ENCODE measurements at regions not wholly inside any gene's neighbourhood (a gene's known extent, or its start where the extent isn't known, plus 50 kb on each side); places are given as distances from the start of the nearest gene placed in this dataset.
"Not testable (repeated sequence)": the region's sequence is repeated elsewhere in the genome, so short reads cannot be mapped to it uniquely, and the experiment has no call there.

DNA sequence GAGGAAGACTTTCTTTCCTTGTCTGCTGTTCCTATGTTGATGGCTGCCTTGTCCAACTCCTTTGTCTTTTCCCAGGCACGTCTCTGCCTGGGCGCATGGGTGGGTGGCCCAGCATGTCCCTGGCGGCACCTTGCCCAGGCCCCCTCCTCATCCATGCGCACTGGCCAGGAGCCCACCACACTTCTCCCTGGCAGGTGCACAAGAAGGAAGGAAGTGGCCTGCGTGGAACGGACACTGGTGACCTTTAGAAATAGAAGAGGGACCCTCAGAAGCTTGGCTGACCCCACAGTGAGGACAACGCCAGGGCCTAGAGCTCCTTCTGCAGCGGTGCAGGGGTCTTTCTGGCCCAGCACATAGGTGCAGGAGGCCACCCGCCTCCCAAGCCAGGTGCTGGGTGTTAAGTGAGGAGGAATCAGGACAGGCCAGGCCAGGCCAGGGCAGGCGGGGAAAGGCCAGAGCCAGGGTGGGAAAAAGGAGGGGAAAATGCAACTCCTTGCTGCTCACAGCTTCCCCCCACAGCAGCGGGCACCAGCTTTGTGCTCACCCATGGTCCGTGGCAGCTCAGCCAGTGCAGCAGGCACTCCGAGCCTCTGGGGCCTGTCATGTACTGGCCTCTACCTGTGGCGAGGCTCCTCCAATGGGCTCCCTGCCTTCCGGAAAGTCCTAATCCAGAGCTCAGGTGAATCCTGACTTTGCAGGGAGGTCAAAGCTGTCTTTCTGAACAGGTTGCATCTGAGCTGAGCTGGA is 104.0 kb downstream of the SOX1 start:
- intact Hi-C loops (cut with DNase I, micrococcal nuclease): no loop called here
- DNase-seq: no peak
- no peak for ATAC-seq

DNA sequence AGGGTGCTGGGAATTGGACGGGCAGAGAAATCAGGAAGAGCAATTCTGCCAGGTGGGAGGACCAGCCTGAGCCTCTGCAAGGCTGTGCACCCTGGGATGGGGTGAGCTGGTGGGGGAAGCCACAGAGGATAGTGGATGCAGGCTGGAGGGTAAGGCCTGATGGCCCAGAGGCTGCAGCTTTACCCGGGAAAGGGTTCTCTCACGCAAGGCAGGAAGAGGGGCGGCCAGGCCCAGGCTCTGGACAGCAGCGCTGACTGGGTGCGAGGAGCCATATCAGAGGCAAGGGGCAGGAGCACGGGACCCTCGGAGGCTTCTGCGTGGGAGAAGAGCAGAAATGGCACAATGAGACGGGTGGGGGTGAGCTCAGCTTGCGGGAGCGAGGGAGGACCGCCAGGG is 104.6 kb downstream of the SOX1 start:
- ATAC-seq (no peak), DNase-seq (no peak)
- intact Hi-C loops (cut with DNase I, micrococcal nuclease): no loop called here

DNA sequence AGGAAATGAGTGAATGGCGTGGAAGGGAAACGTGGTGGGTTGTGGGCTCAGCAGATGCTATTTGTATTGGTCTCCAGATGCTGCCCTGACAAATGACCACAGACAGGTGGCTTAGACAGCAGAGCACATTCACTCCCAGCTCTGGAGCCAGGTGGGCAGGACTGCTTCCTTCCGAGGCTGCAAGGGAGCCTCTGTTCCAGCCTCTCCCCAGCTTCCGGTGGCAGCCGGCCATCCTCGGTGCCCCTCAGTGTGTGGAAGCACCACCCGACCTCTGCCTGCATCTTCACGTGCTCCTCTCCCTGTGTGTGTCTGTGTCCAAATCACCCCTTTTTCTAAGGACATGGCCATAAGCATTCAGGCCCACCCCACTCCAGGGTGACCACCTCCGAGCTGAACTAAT is 105.1 kb downstream of the SOX1 start:
- no peak for ATAC-seq

DNA sequence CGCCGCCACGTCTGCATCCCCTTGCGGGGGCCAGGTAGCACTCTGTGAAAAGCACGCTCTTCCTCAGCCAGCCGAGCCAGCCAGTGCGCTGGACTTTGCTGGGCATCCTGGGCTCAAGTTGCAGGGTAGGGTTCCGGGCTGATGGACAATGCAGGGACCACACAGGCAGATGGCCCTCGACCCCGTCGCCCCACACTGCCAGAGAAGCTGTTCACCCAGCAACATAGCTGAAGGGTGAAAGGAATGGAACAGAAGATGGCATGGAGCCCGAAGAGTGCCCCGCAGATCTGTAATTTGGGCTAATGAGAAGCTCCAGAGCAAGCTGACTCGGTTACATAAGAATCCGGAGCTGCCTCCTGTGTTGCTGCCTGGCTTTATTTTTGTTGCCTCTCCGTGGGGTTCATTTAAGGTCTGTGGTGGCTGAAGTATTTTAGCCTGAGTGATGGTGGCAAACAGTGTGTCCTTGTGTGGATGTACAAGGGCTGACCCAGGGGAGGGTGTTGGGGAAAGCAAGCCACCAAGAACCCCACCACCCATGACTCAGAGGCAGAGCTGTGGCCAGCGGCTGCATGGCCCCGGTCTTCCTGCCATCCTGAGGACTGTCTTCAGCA is 105.8 kb downstream of the SOX1 start:
- intact Hi-C loops (cut with DNase I, micrococcal nuclease): no loop called here
- ATAC-seq (no peak), DNase-seq (no peak)

More for the DNA sequence above, 105.1 kb downstream of the SOX1 start:
- intact Hi-C loops (cut with DNase I, micrococcal nuclease): no loop called here
- DNase-seq: no peak

DNA sequence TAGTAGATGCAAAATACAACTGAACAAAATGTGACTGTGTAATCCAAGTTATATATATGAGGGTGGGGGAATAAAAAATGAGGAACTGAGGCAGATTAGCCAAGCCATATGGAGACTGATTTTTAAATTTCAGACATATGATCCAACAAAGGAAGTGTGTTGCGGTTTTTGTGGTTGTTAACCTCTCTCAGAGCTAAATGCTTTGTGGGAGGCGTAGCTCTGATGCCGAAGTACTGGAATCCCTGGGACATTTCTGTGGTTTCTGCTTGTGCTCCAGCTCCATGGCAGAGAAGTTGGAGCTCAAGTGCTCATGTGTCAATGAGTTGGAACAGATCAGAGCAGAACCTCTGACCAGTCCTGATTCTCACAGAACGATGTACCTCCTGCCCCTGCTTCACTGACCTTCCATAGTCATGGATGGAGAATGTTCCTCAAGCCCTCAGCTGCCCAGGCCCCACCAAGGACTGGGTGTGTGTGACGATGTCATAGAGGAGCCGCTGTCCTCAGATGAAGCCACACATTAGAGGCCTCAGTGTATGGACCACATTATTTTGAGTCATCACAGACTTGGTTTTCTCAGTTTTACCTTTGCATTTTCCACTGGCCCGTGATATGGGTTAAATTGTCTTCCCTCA is 107.6 kb downstream of the SOX1 start:
- DNase-seq (no peak), ATAC-seq (no peak)
- intact Hi-C loops (cut with DNase I, micrococcal nuclease): no loop called here

DNA sequence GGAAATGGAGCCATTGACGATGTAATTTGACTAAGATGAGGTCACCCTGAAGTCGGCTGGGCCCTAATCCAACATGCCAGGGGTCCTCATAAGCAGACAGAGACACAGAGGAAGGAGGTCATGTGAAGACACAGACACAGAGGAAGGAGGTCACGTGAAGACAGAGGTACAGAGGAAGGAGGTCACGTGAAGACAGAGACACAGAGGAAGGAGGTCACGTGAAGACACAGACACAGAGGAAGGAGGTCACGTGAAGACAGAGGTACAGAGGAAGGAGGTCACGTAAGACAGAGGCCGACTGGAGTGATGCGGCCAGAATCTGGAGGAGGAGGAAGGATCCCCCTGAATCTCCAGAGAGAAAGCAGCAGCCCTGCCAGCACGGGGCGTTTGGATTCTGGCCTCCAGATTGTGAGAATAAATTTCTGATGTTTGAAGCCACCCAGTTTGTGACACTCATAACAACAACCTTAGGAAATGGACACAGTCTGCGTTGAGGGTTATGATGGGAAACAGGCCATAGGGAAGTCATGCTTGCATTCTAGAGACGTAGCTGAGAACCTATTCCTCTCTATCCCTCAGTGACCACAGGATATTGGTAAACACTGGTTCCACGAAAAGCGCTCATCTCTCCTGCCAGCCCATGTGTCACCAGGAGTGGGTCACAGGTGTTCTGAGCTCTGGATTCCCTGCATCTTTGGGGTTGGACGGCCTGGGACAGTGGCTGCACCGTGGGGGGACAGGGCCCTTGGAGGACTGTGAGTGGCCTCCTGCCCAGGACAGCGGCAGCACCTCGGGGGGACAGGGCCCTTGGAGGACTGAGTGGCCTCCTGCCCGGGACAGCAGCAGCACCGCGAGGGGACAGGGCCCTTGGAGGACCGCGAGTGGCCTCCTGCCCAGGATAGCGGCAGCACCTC is 108.5 kb downstream of the SOX1 start:
- DNase-seq: no peak
- ATAC-seq: no peak
- intact Hi-C loops (cut with DNase I, micrococcal nuclease): no loop called here

DNA sequence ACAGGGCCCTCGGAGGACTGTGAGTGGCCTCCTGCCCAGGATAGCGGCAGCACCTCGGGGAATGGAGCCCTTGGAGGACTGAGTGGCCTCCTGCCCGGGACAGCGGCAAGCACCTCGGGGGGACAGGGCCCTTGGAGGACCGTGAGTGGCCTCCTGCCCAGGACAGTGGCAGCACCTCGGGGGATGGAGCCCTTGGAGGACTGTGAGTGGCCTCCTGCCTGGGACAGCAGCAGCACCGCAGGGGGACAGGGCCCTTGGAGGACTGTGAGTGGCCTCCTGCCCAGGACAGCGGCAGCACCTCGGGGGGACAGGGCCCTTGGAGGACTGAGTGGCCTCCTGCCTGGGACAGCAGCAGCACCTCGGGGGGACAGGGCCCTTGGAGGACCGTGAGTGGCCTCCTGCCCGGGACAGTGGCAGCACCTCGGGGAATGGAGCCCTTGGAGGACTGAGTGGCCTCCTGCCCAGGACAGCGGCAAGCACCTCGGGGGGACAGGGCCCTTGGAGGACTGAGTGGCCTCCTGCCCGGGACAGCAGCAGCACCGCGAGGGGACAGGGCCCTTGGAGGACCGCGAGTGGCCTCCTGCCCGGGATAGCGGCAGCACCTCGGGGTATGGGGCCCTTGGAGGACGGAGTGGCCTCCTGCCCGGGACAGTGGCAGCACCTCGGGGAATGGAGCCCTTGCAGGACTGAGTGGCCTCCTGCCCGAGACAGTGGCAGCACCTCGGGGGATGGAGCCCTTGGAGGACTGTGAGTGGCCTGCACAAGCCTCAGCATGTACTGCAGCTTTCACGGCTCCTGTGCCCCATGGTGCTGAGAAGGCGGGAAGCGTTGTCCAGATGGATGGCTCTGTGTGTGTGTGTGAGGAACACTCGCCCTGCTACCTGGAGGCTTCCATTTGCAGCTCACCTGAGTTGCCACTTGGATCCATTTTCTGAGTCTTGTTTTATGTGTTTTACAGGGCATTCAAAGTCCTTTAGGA is 109.5 kb downstream of the SOX1 start:
- not testable (repeated sequence) for DNase-seq

DNA sequence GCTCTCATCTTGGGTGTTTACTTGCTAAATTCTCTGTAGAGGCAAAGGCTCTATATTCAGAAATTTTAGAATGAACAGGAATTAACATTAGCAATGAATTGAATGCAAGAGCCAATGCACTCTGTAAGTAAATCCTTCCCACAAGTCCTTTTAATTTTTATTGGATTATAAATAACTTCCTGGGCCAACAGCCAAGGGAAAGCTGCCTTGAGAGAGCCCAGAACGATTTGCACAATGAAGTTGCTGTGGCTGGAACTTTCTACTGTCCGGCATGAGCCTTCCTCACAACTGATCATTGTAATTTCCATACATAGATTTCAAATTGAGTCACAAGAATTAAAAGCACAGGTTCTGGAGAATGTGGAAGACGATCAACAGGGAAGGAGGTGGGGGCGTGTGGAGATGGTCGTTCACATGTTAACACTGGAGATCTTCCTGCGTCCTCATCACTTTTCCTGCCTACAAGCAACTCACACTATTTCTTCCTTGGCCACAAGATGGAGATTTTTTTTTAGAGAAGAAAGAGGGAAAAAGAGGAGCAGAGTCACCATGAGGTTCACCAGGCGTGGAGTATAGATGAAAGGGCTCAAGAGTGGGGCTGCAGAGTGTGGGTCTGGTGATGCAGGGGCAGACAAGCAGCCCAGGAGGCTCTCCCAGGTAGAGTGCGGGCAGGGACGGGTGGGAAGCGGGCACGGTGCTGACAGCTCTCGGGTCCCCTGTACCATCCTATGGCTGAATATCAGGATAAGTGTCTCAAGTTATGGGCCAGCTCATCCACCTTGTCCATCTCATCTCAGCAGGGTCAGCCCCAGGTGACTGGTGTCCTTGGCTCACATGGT is 110.7 kb downstream of the SOX1 start:
- intact Hi-C loops (cut with DNase I, micrococcal nuclease): no loop called here
- ATAC-seq: no peak
- no peak for DNase-seq

More for the DNA sequence above, 109.5 kb downstream of the SOX1 start:
- intact Hi-C loops (cut with DNase I, micrococcal nuclease); ATAC-seq: not testable (repeated sequence)

DNA sequence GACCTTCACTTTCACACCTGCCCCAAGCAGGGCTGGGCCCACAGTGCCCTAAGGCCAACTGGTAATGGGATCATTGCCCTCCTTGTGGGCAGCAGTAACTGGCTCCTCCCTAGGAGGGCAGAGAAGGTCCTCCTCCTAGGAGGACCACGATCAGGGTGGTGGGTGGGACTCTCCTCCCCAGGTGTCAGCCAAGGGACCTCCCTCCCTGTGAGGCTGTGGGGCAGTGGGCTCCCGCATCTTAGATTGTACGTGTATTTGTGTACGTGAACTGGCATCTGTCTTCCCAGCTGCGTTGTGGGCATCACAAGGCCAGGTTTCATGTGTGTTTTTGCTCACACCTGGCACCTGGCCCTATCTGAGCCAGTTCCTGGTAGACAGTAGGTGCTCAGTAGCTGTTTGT is 111.8 kb downstream of the SOX1 start:
- DNase-seq (no peak), ATAC-seq (no peak)
- intact Hi-C loops (cut with DNase I, micrococcal nuclease): no loop called here

DNA sequence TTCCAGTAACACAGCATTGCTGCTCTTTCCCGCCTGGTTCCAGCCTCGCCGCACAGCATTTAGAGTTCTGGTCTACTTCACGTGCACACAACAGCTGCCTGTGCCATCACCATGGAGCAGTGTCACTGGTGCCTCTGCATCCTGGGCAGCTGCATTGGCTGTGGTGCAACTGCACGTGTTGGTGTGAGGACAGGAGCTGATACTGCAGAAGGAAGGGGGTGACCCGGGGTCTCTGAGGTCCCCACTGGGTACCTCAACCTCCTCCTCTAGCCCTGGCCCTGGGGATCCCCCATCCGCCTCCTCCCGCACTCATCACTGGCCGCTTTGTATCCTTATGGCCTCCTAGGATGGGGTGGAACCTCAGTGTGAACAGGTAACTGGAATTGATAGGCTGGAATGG is 112.5 kb downstream of the SOX1 start:
- DNase-seq: no peak
- ATAC-seq: no peak
- intact Hi-C loops (cut with DNase I, micrococcal nuclease): no loop called here

DNA sequence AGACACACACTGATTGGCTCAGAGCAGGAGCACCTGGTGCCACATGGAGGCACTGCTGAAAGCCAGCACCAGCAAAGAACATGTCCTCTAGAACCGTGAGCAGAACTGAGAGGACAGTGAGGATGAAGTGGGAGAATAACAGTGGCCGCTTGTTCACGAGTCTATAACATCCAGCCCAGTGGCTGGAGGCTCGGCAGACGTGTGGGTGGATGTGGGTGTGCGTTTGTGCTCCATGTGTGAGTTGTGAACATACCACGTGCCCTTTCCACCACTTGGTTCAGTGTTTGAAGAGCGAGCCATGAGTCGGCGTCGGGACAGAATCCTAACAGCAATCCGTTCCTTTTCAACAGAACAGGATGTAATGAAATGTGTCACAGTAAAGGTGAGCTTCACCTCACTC is 113.0 kb downstream of the SOX1 start:
- DNase-seq (no peak), ATAC-seq (no peak)
- intact Hi-C loops (cut with DNase I, micrococcal nuclease): no loop called here

DNA sequence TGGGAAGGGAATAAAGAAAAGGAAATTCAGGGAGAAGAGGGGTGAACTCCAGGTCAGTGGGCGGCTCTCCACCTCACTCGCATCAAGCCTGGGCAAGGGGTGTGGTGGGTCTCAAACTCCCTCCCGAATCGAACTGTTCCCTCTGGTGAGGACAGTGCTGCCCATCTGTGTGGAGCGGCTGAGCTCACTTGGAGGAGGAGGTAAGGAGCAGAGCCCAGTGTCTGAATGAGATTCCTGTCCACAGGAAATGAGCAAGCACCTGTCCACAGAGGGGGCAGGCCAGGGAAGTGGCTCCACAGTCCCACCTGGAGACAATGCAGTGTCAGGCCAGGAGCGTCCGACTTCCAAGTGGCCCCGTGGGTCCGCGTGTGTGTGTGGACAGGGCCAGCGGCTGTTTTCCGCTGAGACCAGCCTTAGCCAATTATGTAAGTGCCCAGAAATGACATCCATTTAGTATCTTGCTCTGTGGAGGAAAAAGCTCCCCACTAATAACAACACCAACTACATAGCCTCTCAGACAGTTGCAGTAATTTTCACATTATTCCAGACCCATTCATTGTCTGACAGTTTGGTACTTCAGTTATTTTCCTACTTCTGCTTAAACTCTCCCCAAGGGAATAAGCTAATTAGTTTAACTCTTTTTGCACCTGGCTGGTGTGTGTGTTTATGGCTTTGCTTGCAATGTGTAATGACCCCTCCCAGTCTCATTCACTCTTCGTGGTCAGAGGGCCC is 114.6 kb downstream of the SOX1 start:
- no peak for ATAC-seq

DNA sequence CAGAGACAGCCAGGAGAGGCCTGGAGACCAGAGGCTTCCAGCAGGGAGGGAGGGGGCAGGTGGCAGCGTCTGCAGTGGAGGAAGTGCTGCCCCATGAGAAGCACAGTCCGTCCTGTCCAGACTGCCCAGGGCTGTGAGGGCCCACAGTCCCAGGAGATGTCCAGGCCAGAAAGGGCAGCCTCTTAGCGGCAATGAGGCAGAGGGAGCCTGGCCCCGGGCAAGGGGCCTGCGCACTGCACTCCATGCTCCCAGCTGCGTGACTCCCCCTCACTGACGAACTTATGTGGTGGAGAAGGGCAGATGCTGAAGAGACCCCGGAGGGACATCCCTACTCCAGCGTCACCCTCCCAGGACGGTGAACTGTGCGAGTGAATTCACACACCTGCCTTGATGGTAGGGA is 115.3 kb downstream of the SOX1 start:
- intact Hi-C loops (cut with DNase I, micrococcal nuclease): no loop called here
- DNase-seq (no peak), ATAC-seq (no peak)

More for the DNA sequence above, 114.6 kb downstream of the SOX1 start:
- intact Hi-C loops (cut with DNase I, micrococcal nuclease): no loop called here
- DNase-seq: no peak

DNA sequence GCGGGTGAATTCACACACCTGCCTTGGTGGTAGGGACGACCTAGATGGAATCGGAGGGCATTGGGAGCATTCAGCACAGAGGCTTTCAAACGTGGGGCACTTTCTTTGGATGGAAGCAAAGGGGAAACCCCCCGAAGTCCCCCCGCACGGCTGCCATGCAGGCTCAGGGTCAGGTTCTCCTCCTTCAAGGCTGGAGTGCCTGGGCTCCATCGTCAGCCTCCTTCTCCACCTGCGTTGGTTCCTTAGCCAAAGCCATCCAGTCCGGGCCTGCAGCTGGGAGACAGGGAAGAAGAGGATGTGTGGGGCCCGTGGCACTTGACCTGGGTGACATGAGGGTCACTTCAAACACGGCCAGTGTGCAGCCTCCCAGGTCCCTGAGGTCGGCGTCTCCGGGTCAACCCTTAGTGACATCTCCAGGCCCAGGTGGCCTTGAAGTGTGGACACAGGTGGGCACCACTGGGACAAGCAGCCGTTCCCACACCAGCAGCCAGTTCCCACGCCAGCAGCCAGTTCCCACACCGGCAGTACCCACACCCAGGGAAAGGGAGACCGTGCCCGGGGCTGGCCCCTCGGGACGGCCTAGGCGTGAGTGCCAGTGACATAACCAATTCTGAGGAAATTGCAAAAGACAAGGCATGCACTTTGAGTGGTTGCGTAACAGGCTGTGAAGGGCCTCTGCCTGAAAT is 116.0 kb downstream of the SOX1 start:
- DNase-seq: no peak
- ATAC-seq: no peak
- intact Hi-C loops (cut with DNase I, micrococcal nuclease): no loop called here

DNA sequence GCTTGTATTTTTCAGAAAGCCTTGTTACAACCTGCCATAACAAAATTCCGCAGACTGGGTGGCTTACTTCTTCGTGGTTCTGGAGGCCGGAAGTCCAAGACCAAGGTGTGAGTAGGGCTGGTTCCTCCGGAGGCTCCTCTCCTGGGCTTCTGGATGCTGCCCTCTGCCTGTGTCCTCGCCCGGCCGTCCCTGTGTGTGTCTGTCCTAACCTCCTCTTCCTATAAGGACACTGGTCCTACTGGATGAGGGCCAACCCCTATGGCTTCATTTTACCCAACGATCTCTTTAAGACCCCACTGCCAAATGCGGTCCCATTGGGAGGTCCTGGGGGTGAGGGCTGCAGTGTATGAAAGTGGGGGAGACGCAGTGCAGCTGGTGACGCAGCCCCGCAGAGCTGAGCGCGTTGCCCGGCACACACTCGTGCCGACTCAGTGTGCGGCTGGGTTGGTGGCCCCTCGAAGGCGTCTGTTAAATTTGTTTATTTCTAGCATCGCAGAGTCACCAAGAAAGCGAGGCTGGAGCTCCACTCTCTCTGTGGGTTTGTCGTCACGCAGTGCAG is 116.7 kb downstream of the SOX1 start:
- no peak for ATAC-seq
- DNase-seq: no peak
- intact Hi-C loops (cut with DNase I, micrococcal nuclease): no loop called here

DNA sequence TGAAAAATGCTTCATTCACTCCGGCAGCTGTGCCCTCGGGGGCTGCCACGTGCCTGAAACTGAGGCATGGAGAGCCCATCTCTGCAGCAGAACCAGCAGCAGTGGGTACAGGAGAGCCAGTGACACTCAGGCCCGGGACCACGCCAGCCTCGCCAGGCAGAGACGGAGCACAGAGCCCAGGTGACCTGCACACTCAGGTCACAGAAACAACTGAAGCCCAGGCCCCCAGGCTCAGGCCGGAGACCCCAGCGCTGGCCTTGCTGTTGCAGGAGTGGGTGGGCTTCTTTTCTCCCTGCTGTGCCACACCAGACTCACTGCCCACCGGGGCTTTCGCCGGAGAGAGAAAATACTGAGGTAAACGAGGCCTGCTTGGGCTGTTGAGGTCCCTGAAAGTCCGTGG is 117.3 kb downstream of the SOX1 start:
- DNase-seq: no peak
- intact Hi-C loops (cut with DNase I, micrococcal nuclease): no loop called here
- ATAC-seq: no peak

All from left colon (tissue), 2 donors.